ENCODE measurements at regions not wholly inside any gene's neighbourhood (a gene's known extent, or its start where the extent isn't known, plus 50 kb on each side); places are given as distances from the start of the nearest gene placed in this dataset.

GRCh38 chr3:152113413-152113812 is 155.3 kb upstream of the MBNL1 start:
- Mint-ChIP-seq H3K36me3 (ENCODE audit: insufficient read depth, unreplicated experiment) (no peaks in the 10 kb centered on the region), H3K4me3 (ENCODE audit: low read depth, unreplicated experiment) (no peak overlapping the region), H3K27me3 (ENCODE audit: unreplicated experiment) (no peaks in the 10 kb centered on the region), H3K9me3 (ENCODE audit: low read depth, unreplicated experiment) (no peaks in the 10 kb centered on the region), H3K27ac (ENCODE audit: unreplicated experiment) (no peak overlapping the region), H3K4me1 (ENCODE audit: low read depth, unreplicated experiment) (no peaks in the 10 kb centered on the region)
- no peak for TF ChIP-seq CTCF (IDR thresholded peaks at IDR 0.05; ENCODE audit: unreplicated experiment)
- CTCF ChIA-PET, result no interaction called here
- intact Hi-C loops (cut with micrococcal nuclease; ENCODE audit: unreplicated experiment), result no loop called here
- no peak for DNase-seq
- BruUV-seq (replicated peaks), result no TSS peak

GRCh38 chr3:152113992-152114651 is 154.6 kb upstream of the MBNL1 start:
- H3K27ac Mint-ChIP-seq (ENCODE audit: unreplicated experiment), result no peak overlapping the region
- no peak for TF ChIP-seq CTCF (IDR thresholded peaks at IDR 0.05; ENCODE audit: unreplicated experiment)
- no peak overlapping the region for H3K4me3 Mint-ChIP-seq (ENCODE audit: low read depth, unreplicated experiment)
- intact Hi-C loops (cut with micrococcal nuclease; ENCODE audit: unreplicated experiment), result no loop called here
- H3K36me3 Mint-ChIP-seq (ENCODE audit: insufficient read depth, unreplicated experiment), result no peaks in the 10 kb centered on the region
- H3K27me3 Mint-ChIP-seq (ENCODE audit: unreplicated experiment), result no peaks in the 10 kb centered on the region
- CTCF ChIA-PET, result no interaction called here
- H3K4me1 Mint-ChIP-seq (ENCODE audit: low read depth, unreplicated experiment), result no peaks in the 10 kb centered on the region
- no TSS peak for BruUV-seq (replicated peaks)
- H3K9me3 Mint-ChIP-seq (ENCODE audit: low read depth, unreplicated experiment), result no peaks in the 10 kb centered on the region
- no peak for DNase-seq

GRCh38 chr3:152120601-152121269 is 148.0 kb upstream of the MBNL1 start:
- H3K4me3 Mint-ChIP-seq (ENCODE audit: low read depth, unreplicated experiment), result no peak overlapping the region
- intact Hi-C loops (cut with micrococcal nuclease; ENCODE audit: unreplicated experiment), result no loop called here
- H3K27ac Mint-ChIP-seq (ENCODE audit: unreplicated experiment), result no peak overlapping the region
- no peak for DNase-seq
- H3K27me3 Mint-ChIP-seq (ENCODE audit: unreplicated experiment), result no peaks in the 10 kb centered on the region
- no TSS peak for BruUV-seq (replicated peaks)
- H3K9me3 Mint-ChIP-seq (ENCODE audit: low read depth, unreplicated experiment), result no peaks in the 10 kb centered on the region
- CTCF ChIA-PET, result interaction anchor here (0.6 to 0.9 kb wide), 3 partner anchors 178 to 379 kb away, joined by 3 read pairs; no protein-coding TSS in a partner anchor
- H3K4me1 Mint-ChIP-seq (ENCODE audit: low read depth, unreplicated experiment), result peaks cover 12% of the 10 kb centered on the region
- H3K36me3 Mint-ChIP-seq (ENCODE audit: insufficient read depth, unreplicated experiment), result no peaks in the 10 kb centered on the region
- no peak for TF ChIP-seq CTCF (IDR thresholded peaks at IDR 0.05; ENCODE audit: unreplicated experiment)

GRCh38 chr3:152121270-152121636 is 147.5 kb upstream of the MBNL1 start:
- no peak overlapping the region for H3K4me3 Mint-ChIP-seq (ENCODE audit: low read depth, unreplicated experiment)
- no TSS peak for BruUV-seq (replicated peaks)
- H3K36me3 Mint-ChIP-seq (ENCODE audit: insufficient read depth, unreplicated experiment), result no peaks in the 10 kb centered on the region
- CTCF ChIA-PET, result interaction anchor here (0.6 to 0.9 kb wide), 2 partner anchors 177 to 187 kb away, joined by 3 read pairs; no protein-coding TSS in a partner anchor
- intact Hi-C loops (cut with micrococcal nuclease; ENCODE audit: unreplicated experiment), result no loop called here
- DNase-seq, result no peak
- H3K9me3 Mint-ChIP-seq (ENCODE audit: low read depth, unreplicated experiment), result no peaks in the 10 kb centered on the region
- no peaks in the 10 kb centered on the region for H3K27me3 Mint-ChIP-seq (ENCODE audit: unreplicated experiment)
- TF ChIP-seq CTCF (IDR thresholded peaks at IDR 0.05; ENCODE audit: unreplicated experiment), result no peak
- no peak overlapping the region for H3K27ac Mint-ChIP-seq (ENCODE audit: unreplicated experiment)
- peaks cover 12% of the 10 kb centered on the region for H3K4me1 Mint-ChIP-seq (ENCODE audit: low read depth, unreplicated experiment)
